Breast epithelium (tissue), 4 donors: ENCODE measurements at regions not wholly inside any gene's neighbourhood (a gene's known extent, or its start where the extent isn't known, plus 50 kb on each side); places are given as distances from the start of the nearest gene placed in this dataset.

Experiments
- DNase-seq, 2 donors: peaks; one replicate each; pipeline ENCODE4 v3.0.0-alpha.2; 2019; ENCODE audit warnings: low spot score in 2 of 2
- H3K27ac ChIP-seq, 2 donors: fragments of 200-600 bp; sonication (generic) in 1 of 2; one replicate each; pipeline ENCODE4 v1.5.1; 2016 to 2019; ENCODE audit warnings: mild to moderate bottlenecking in 1 of 2
- H3K27me3 ChIP-seq, 2 donors: fragments of 200-600 bp; sonication (generic) in 1 of 2; one replicate each; pipeline versions ENCODE4 v1.5.1 to v1.6.0; 2017 to 2019; ENCODE audit warnings: control low read depth in 1 of 2, mild to moderate bottlenecking in 1 of 2
- H3K36me3 ChIP-seq: fragments of 200-600 bp; one replicate; pipeline ENCODE4 v1.5.1; 2019
- H3K4me1 ChIP-seq, 2 donors: fragments of 200-600 bp; sonication (generic); one replicate each; pipeline ENCODE4 v1.5.1; 2016 to 2019; ENCODE audit warnings: control low read depth in 1 of 2
- H3K4me3 ChIP-seq, 3 donors: fragments of 200-600 bp; sonication (generic); 1 replicate in 2 of 3; 2 replicates in 1 of 3; pipeline ENCODE4 v1.5.1; 2016 to 2019; ENCODE audit warnings: mild to moderate bottlenecking in 3 of 3, moderate library complexity in 2 of 3
- H3K9me3 ChIP-seq, 2 donors: fragments of 200-600 bp; sonication (generic) in 1 of 2; one replicate each; pipeline ENCODE4 v1.5.1; 2016 to 2019; ENCODE audit warnings: control low read depth in 1 of 2
- POLR2A ChIP-seq: fragments of 450-650 bp; IDR thresholded peaks from one replicate; pipeline ENCODE4 v1.6.1; 2016; ENCODE audit warnings: antibody characterized with exemption, mild to moderate bottlenecking, moderate library complexity
- POLR2AphosphoS5 ChIP-seq, 3 donors: sonication (generic); formaldehyde crosslinking; IDR thresholded peaks; one replicate each; pipeline ENCODE4 v1.6.1; 2017; ENCODE audit warnings: antibody characterized with exemption in 3 of 3
- intact Hi-C: fragments of 100-400 bp; cut with DNase I; formaldehyde crosslinking; loops from one replicate; pipeline ENCODE4 v1.15.1; 2023; ENCODE audit warnings: low total_unique reads
- TF ChIP-seq, protein P1 (sequence below), 3 donors: fragments of 450-650 bp; IDR thresholded peaks; one replicate each; pipeline ENCODE4 v1.5.1; 2016 to 2017; ENCODE audit warnings: antibody characterized with exemption in 3 of 3, mild to moderate bottlenecking in 3 of 3, moderate library complexity in 3 of 3

DNA sequence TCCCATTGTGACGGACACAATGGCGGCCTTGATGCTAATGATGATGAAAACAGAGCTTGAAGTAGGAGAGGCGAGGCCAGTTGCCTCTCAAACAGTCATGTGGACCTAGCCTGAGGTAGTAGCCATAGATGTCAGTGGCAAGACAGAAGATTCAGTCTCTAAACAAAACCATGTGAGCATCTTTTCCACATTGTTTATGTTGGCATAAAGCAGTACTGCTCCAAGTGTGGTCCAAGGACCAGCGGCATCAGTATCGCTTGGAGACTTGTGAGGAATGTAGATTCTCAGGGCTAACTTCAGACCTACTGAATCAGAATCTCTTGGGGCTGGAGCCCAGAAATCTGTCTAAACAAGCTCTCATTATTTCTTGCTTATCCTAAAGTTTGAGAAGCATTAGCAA lies 312.8 kb upstream of the JAG1 start:
- intact Hi-C loops: no loop called here
- no peak for DNase-seq
- TF ChIP-seq, protein P1, sequence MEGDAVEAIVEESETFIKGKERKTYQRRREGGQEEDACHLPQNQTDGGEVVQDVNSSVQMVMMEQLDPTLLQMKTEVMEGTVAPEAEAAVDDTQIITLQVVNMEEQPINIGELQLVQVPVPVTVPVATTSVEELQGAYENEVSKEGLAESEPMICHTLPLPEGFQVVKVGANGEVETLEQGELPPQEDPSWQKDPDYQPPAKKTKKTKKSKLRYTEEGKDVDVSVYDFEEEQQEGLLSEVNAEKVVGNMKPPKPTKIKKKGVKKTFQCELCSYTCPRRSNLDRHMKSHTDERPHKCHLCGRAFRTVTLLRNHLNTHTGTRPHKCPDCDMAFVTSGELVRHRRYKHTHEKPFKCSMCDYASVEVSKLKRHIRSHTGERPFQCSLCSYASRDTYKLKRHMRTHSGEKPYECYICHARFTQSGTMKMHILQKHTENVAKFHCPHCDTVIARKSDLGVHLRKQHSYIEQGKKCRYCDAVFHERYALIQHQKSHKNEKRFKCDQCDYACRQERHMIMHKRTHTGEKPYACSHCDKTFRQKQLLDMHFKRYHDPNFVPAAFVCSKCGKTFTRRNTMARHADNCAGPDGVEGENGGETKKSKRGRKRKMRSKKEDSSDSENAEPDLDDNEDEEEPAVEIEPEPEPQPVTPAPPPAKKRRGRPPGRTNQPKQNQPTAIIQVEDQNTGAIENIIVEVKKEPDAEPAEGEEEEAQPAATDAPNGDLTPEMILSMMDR (IDR thresholded peaks at IDR 0.05): no peak
- TF ChIP-seq POLR2A: no peak
- no peak for TF ChIP-seq POLR2AphosphoS5 (IDR thresholded peaks at IDR 0.05)

DNA sequence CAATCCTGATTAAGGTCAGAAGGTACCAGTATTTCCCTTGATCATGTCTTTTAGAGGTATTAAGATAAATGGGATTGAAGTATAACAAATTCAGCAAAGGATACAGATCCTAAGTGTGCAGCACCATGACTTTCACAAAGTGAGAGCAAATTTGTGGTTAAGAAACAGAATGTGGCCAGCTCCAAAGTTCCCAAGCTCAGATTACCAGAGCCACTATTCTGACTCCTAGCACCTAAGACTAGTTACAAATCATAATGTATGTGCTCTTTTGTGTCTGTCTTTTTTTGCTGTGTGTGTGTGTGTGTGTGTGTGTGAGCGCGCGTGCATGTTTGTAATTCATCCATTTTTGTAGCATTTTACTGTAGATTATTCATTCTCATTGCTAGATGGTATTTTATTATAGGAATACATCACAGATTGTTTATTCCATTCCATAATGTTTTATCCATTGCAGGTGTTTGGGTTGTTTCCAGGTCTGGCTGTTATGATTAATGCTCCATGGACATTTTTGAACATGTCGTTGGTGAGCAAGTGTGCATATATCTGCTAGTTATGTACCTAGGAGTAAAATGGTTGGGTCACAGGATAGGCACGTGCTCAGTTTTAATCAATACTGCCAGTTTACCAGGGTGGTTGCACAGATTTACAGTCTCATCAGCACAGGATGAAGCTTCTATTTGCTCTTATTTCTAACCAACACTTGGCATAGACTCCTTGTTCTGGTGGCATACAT lies 314.0 kb upstream of the JAG1 start:
- Histone ChIP-seq H3K36me3 (no peaks in the 10 kb centered on the region), H3K4me3 (no peak overlapping the region), H3K9me3 (no peaks in the 10 kb centered on the region), H3K4me1 (no peaks in the 10 kb centered on the region), H3K27ac (no peak overlapping the region), H3K27me3 (no peaks in the 10 kb centered on the region)
- no peak for DNase-seq
- intact Hi-C loops: no loop called here
- TF ChIP-seq, protein P1 (IDR thresholded peaks at IDR 0.05): no peak
- no peak for TF ChIP-seq POLR2AphosphoS5 (IDR thresholded peaks at IDR 0.05)
- TF ChIP-seq POLR2A: no peak

More for the DNA sequence above, 312.8 kb upstream of the JAG1 start:
- Histone ChIP-seq H3K36me3 (no peaks in the 10 kb centered on the region), H3K4me3 (no peak overlapping the region), H3K27ac (no peak overlapping the region), H3K9me3 (no peaks in the 10 kb centered on the region), H3K27me3 (no peaks in the 10 kb centered on the region), H3K4me1 (no peaks in the 10 kb centered on the region)

DNA sequence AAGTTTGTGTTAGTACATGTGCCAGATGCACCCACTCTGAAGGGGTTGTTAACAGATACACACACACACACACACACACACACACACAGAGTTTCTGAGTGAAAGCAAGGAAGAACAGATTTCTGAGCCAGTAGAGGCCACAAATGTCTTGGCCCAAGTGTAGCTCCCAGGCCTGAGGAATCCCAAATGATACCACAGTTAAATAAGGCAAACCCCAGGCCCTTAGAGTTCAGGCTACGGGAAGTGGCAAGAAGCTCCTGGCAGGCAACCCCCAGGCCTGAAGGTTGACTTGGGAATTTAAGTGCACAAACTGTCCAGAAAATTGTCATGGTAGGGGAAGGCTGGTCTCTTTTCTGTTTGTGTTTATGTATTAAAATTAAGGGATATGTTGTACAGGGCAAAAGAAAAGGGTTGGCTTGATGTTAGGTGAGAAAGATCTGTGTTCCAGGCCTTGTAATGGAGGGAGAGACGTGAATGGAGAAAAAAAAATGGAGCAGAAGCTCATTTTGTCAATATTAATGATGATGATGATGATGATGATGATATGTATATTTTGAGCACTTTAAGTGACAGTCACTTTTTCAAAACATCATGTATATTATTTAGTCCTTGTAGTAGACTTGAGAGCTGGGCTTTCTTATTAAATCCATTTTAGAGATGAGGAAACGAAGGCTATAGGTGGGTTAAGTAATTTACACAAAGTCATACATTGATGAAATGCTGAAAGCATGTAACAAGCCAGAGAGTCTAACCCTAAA lies 317.0 kb upstream of the JAG1 start:
- Histone ChIP-seq H3K27ac (no peak overlapping the region), H3K4me1 (no peaks in the 10 kb centered on the region), H3K36me3 (no peaks in the 10 kb centered on the region), H3K27me3 (no peaks in the 10 kb centered on the region), H3K9me3 (no peaks in the 10 kb centered on the region), H3K4me3 (no peak overlapping the region)
- DNase-seq: no peak
- TF ChIP-seq, protein P1 (IDR thresholded peaks at IDR 0.05): no peak
- TF ChIP-seq POLR2AphosphoS5 (IDR thresholded peaks at IDR 0.05) (no peak), POLR2A (no peak)
- intact Hi-C loops: no loop called here

DNA sequence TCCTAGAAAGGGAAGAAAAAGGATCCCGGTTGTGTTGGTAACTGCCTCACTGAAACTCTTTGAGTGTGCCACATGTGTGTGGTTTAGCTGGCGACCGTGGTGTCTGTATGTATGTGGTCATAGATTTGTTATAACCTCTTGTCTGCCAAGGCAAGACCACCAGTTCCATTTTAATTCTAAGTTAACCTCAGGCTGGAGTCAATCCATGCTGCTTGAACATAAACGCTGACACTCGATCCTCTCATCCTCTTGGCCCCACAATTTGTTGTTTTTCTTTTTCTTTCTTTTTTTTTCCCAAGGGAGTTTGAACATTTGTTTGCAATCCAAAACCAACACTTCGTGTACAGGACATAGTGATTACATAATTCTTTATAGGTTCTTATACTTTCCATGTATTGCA lies 318.9 kb upstream of the JAG1 start:
- Histone ChIP-seq H3K4me1 (no peaks in the 10 kb centered on the region), H3K9me3 (no peaks in the 10 kb centered on the region), H3K27ac (no peak overlapping the region), H3K27me3 (no peaks in the 10 kb centered on the region), H3K4me3 (no peak overlapping the region), H3K36me3 (no peaks in the 10 kb centered on the region)
- DNase-seq: no peak
- TF ChIP-seq POLR2A (no peak), POLR2AphosphoS5 (IDR thresholded peaks at IDR 0.05) (no peak)
- TF ChIP-seq, protein P1 (IDR thresholded peaks at IDR 0.05): no peak
- intact Hi-C loops: no loop called here
